ENCODE measurements at regions not wholly inside any gene's neighbourhood (a gene's known extent, or its start where the extent isn't known, plus 50 kb on each side); places are given as distances from the start of the nearest gene placed in this dataset.

DNA sequence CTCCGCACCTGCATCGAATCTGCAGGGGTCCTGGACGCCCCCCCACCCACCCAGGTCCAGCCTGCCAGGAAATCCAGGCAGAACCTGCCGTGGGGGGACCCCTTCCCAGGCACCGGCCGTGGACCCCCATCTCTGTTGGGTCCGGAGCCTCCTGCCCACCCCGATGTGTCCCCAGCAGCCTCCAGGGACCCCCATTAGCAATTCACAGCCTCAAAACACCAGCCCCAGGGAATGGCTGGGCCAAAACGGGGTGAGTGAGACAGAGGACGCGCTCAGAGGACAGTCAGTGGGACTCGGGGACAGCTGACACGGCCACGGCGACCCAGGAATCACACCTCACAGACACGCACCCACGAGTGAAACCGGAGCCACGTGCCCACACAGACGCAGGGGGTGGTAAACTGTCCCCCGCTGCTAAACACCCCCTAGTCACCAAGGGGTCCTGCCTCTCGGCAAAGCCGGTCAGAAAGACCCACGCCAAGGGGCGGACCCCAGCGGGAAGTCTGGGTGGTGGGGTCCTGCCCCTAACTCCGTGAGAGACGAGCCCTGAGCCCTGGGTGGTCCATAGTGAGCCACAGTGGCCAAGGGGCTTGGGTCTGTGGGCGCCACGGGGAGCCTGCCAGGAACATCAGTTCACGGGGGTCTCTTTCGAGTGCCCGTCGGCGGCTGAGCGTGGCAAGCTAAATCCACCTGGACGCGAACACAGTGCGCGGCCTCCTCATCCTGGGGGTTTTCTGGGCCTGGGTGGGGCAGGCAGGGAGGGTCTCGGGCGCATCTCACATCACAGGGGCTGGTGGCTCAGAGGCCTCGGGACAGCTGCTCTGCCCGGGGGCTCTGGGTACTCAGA is 126.5 kb upstream of the NKX1-1 start:
- no peak overlapping the region for H3K4me3 ChIP-seq (ENCODE audit: low read depth in 1 of 2, low read length in 2 of 2)
- TF ChIP-seq EZH2 (IDR thresholded peaks at IDR 0.05; ENCODE audit: borderline replicate concordance, low read depth, low read length, severe bottlenecking): no peak
- TF ChIP-seq, protein P1, sequence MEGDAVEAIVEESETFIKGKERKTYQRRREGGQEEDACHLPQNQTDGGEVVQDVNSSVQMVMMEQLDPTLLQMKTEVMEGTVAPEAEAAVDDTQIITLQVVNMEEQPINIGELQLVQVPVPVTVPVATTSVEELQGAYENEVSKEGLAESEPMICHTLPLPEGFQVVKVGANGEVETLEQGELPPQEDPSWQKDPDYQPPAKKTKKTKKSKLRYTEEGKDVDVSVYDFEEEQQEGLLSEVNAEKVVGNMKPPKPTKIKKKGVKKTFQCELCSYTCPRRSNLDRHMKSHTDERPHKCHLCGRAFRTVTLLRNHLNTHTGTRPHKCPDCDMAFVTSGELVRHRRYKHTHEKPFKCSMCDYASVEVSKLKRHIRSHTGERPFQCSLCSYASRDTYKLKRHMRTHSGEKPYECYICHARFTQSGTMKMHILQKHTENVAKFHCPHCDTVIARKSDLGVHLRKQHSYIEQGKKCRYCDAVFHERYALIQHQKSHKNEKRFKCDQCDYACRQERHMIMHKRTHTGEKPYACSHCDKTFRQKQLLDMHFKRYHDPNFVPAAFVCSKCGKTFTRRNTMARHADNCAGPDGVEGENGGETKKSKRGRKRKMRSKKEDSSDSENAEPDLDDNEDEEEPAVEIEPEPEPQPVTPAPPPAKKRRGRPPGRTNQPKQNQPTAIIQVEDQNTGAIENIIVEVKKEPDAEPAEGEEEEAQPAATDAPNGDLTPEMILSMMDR (IDR thresholded peaks at IDR 0.05; ENCODE audit: borderline replicate concordance, extremely low read depth, low read length, poor library complexity, severe bottlenecking): no peak
- no peak for ATAC-seq (ENCODE audit: insufficient read depth, low read depth)
- no peak overlapping the region for H3K4me2 ChIP-seq (ENCODE audit: insufficient read depth, low read length)
- no peaks in the 10 kb centered on the region for H3K4me1 ChIP-seq (ENCODE audit: insufficient read depth, low read length)
- no peaks in the 10 kb centered on the region for H3K36me3 ChIP-seq (ENCODE audit: insufficient read depth, low read length)
- H2AFZ ChIP-seq (ENCODE audit: low read depth, low read length): no peak overlapping the region
- H3K79me2 ChIP-seq (ENCODE audit: insufficient read depth, low read length): no peaks in the 10 kb centered on the region
- DNase-seq: no peak
- no peak overlapping the region for H3K9ac ChIP-seq (ENCODE audit: low read depth, low read length)
- no peak overlapping the region for H3K27ac ChIP-seq (ENCODE audit: low read length)
- H3K27me3 ChIP-seq (ENCODE audit: insufficient read depth, low read length, poor library complexity): peaks cover 19% of the 10 kb centered on the region
- no peaks in the 10 kb centered on the region for H3K9me3 ChIP-seq (ENCODE audit: insufficient read depth, low read length, severe bottlenecking)
- peaks cover 4% of the 10 kb centered on the region; the same call in 1 of the 2 replicates for H4K20me1 ChIP-seq (ENCODE audit: insufficient read depth, low read length)

GRCh38 chr4:1531683-1532548 is 125.7 kb upstream of the NKX1-1 start:
- Histone ChIP-seq H3K36me3 (ENCODE audit: insufficient read depth, low read length) (no peaks in the 10 kb centered on the region), H3K4me3 (ENCODE audit: low read depth in 1 of 2, low read length in 2 of 2) (no peak overlapping the region), H3K79me2 (ENCODE audit: insufficient read depth, low read length) (no peaks in the 10 kb centered on the region), H3K27ac (ENCODE audit: low read length) (no peak overlapping the region), H4K20me1 (ENCODE audit: insufficient read depth, low read length) (peaks cover 4% of the 10 kb centered on the region; the same call in 1 of the 2 replicates), H3K9ac (ENCODE audit: low read depth, low read length) (no peak overlapping the region), H3K9me3 (ENCODE audit: insufficient read depth, low read length, severe bottlenecking) (no peaks in the 10 kb centered on the region), H3K27me3 (ENCODE audit: insufficient read depth, low read length, poor library complexity) (peaks cover 20% of the 10 kb centered on the region), H2AFZ (ENCODE audit: low read depth, low read length) (no peak overlapping the region), H3K4me2 (ENCODE audit: insufficient read depth, low read length) (no peak overlapping the region), H3K4me1 (ENCODE audit: insufficient read depth, low read length) (no peaks in the 10 kb centered on the region)
- DNase-seq: no peak
- TF ChIP-seq, protein P1 (IDR thresholded peaks at IDR 0.05; ENCODE audit: borderline replicate concordance, extremely low read depth, low read length, poor library complexity, severe bottlenecking): no peak
- no peak for TF ChIP-seq EZH2 (IDR thresholded peaks at IDR 0.05; ENCODE audit: borderline replicate concordance, low read depth, low read length, severe bottlenecking)
- no peak for ATAC-seq (ENCODE audit: insufficient read depth, low read depth)

GRCh38 chr4:1530356-1530755 is 124.1 kb upstream of the NKX1-1 start:
- ATAC-seq (ENCODE audit: insufficient read depth, low read depth) (no peak), DNase-seq (no peak)
- Histone ChIP-seq H3K4me1 (ENCODE audit: insufficient read depth, low read length) (no peaks in the 10 kb centered on the region), H4K20me1 (ENCODE audit: insufficient read depth, low read length) (0 out of 2 replicates have a peak, but pooled peaks cover 4% of the 10 kb centered on the region), H3K27ac (ENCODE audit: low read length) (no peak overlapping the region), H3K9me3 (ENCODE audit: insufficient read depth, low read length, severe bottlenecking) (no peaks in the 10 kb centered on the region), H3K79me2 (ENCODE audit: insufficient read depth, low read length) (no peaks in the 10 kb centered on the region), H3K4me3 (ENCODE audit: low read depth in 1 of 2, low read length in 2 of 2) (no peak overlapping the region), H3K27me3 (ENCODE audit: insufficient read depth, low read length, poor library complexity) (peaks cover 20% of the 10 kb centered on the region), H3K9ac (ENCODE audit: low read depth, low read length) (no peak overlapping the region), H3K4me2 (ENCODE audit: insufficient read depth, low read length) (no peak overlapping the region), H2AFZ (ENCODE audit: low read depth, low read length) (no peak overlapping the region), H3K36me3 (ENCODE audit: insufficient read depth, low read length) (no peaks in the 10 kb centered on the region)
- TF ChIP-seq, protein P1 (IDR thresholded peaks at IDR 0.05; ENCODE audit: borderline replicate concordance, extremely low read depth, low read length, poor library complexity, severe bottlenecking): no peak
- no peak for TF ChIP-seq EZH2 (IDR thresholded peaks at IDR 0.05; ENCODE audit: borderline replicate concordance, low read depth, low read length, severe bottlenecking)
